Right lobe of liver (tissue), 6 donors: ENCODE measurements at regions not wholly inside any gene's neighbourhood (a gene's known extent, or its start where the extent isn't known, plus 50 kb on each side); places are given as distances from the start of the nearest gene placed in this dataset.

ENCODE experiments used
- ATAC-seq, 4 donors: fragments of 200-7000 bp; cut with Tn5 transposase; one replicate each; pipeline ENCODE4 v1.9.1; 2020; ENCODE audit warnings: mild to moderate bottlenecking in 4 of 4, moderate library complexity in 4 of 4
- DNase-seq, 3 donors: peaks; one replicate each; pipeline ENCODE4 v3.0.0-alpha.2; 2020
- H3K27ac ChIP-seq, 3 donors: fragments of 200-600 bp; one replicate each; pipeline ENCODE4 v1.8.0; 2022
- H3K27me3 ChIP-seq, 2 donors: fragments of 200-600 bp; one replicate each; pipeline ENCODE4 v1.8.0; 2022
- H3K36me3 ChIP-seq, 4 donors: fragments of 200-600 bp; sonication (generic) in 1 of 4; one replicate each; pipeline versions ENCODE4 v1.5.1 to v1.8.0; 2017 to 2022; ENCODE audit warnings: control low read depth in 1 of 4
- H3K4me1 ChIP-seq, 4 donors: fragments of 200-600 bp; sonication (generic) in 1 of 4; one replicate each; pipeline versions ENCODE4 v1.5.1 to v1.8.0; 2017 to 2022; ENCODE audit warnings: control low read depth in 1 of 4
- H3K4me3 ChIP-seq, 3 donors: fragments of 200-600 bp; one replicate each; pipeline ENCODE4 v1.8.0; 2022
- H3K9me3 ChIP-seq, 4 donors: fragments of 200-600 bp; sonication (generic) in 1 of 4; one replicate each; pipeline versions ENCODE4 v1.5.1 to v1.8.0; 2017 to 2022; ENCODE audit warnings: control low read depth in 1 of 4
- POLR2A ChIP-seq: fragments of 450-650 bp; IDR thresholded peaks from one replicate; pipeline ENCODE4 v1.6.1; 2017; ENCODE audit warnings: antibody characterized with exemption, mild to moderate bottlenecking
- WGBS: methylation state at CpG from one replicate; pipeline ENCODE4 v1.1.6; 2018; ENCODE audit warnings: low coverage, low lambda C conversion rate; ENCODE audit not compliant: insufficient coverage; ENCODE audit errors: missing lambda C conversion rate; 5-methylcytosine and 5-hydroxymethylcytosine counted together
- intact Hi-C, 2 donors: fragments of 100-400 bp; cut with DNase I; formaldehyde crosslinking; loops; one replicate each; pipeline versions ENCODE4 v1.11.2 to v1.14.1; 2022
- TF ChIP-seq, protein P1 (sequence below), 4 donors: fragments of 200-600 bp in 3 of 4; fragments of 450-650 bp in 1 of 4; IDR thresholded peaks; one replicate each; pipeline versions ENCODE4 v1.5.1 to v1.8.0; 2016 to 2022; ENCODE audit warnings: antibody characterized with exemption in 4 of 4, mild to moderate bottlenecking in 2 of 4
- donor health status: DM: no; HTN: yes; CAD: no.
- donor health status: DM: no; HTN: no; CAD: no.
- donor health status: DM: no; HTN: no; CAD: no.
- donor health status: DM: no; HTN: yes; CAD: no.
- donor health status: DM: no; HTN: yes; CAD: no.

DNA sequence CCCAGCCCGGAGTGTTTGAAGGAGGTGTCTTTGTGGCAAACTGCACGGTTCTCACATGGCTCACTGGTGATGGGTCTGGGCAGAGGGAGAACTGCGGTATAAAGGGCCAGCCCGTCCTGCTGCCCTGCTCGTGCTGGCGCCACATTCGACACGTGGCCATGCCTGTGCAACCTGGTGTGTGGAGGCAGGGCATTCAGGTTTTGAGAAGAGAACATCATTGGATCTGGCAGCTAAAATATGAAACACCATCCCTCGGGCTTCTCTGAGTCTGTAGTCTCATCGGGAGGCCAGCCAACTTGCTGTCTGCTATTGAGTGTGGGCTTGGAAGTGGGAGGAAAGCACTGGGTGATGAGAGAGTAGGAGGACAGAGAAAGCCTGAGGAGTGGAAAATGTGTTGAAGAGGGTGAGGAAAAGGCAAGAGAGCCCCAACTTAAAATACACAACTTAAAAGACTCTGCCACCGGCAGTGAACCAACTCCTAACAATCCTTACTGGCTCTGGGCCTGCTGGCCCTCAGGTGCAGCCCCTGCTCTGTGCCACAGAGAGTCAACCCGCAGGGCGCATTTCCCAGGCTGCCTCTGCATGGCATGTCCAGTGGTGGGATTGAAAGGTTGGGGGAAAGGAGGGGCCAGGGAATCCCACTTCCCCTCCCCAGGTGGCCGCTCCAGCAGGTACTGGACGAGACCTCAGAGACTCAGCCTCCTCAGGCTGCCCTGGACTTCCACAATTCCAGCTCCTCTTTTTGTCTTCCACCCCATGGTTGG lies 112.7 kb upstream of the DLX2 start:
- peak in 1 of 4 donors; percentile 12 for ATAC-seq
- DNase-seq = no peak
- Histone ChIP-seq H3K36me3 (no peaks in the 10 kb centered on the region), H3K9me3 (no peaks in the 10 kb centered on the region), H3K27me3 (no peaks in the 10 kb centered on the region), H3K27ac (no peak overlapping the region), H3K4me3 (no peak overlapping the region), H3K4me1 (no peaks in the 10 kb centered on the region)
- TF ChIP-seq, protein P1, sequence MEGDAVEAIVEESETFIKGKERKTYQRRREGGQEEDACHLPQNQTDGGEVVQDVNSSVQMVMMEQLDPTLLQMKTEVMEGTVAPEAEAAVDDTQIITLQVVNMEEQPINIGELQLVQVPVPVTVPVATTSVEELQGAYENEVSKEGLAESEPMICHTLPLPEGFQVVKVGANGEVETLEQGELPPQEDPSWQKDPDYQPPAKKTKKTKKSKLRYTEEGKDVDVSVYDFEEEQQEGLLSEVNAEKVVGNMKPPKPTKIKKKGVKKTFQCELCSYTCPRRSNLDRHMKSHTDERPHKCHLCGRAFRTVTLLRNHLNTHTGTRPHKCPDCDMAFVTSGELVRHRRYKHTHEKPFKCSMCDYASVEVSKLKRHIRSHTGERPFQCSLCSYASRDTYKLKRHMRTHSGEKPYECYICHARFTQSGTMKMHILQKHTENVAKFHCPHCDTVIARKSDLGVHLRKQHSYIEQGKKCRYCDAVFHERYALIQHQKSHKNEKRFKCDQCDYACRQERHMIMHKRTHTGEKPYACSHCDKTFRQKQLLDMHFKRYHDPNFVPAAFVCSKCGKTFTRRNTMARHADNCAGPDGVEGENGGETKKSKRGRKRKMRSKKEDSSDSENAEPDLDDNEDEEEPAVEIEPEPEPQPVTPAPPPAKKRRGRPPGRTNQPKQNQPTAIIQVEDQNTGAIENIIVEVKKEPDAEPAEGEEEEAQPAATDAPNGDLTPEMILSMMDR (IDR thresholded peaks at IDR 0.05) = no peak
- TF ChIP-seq POLR2A = no peak
- whole genome bisulfite sequencing = 58% methylated on average over 3 of the region's 15 CpGs
- intact Hi-C loops = no loop called here

DNA sequence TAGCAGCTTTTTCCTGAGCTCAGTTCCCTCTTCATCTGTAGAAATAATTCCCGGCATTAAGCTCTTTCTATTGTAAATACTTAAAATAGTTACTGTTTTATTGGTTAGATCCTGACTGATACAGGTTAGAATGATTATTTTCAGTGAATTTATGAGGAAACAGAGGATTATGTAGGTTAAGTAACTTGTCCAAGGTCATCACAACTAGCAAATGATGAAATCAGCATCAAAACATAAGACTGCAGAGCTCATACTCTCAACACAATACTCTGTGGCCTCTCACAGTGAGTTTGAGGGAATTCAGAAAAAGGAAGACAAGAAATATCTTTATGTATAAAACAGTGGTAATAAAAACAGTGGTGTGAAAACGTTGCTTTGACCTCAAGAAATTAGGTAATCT lies 113.2 kb upstream of the DLX2 start:
- 61% methylated on average over 2 of the region's 2 CpGs for WGBS

DNA sequence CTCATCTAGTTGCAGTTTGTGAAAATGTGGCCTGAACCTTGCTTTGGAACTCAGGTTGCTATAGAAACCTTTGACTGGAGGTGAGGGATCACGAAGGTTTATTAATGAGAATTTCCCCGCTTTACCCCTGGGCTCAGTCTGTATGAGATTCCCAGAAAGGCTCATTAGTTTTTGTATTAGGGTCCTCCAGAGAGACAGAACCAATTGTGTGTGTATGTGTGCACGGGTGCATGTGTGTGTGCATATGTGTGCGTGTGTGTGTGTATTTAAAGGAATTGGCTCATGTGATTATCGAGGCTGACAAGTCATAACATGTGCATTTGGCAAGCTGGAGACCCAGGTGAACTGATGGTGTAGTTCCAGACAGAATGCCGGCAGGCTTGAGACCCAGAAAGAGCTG lies 113.8 kb upstream of the DLX2 start:
- no peak for DNase-seq
- TF ChIP-seq, protein P1 (IDR thresholded peaks at IDR 0.05) = no peak
- TF ChIP-seq POLR2A = no peak
- WGBS = 78% methylated on average over 6 of the region's 6 CpGs
- Histone ChIP-seq H3K9me3 (no peaks in the 10 kb centered on the region), H3K4me3 (no peak overlapping the region), H3K36me3 (no peaks in the 10 kb centered on the region), H3K27me3 (no peaks in the 10 kb centered on the region), H3K4me1 (no peaks in the 10 kb centered on the region), H3K27ac (no peak overlapping the region)
- intact Hi-C loops = no loop called here
- no peak for ATAC-seq

More for the DNA sequence above, 113.2 kb upstream of the DLX2 start:
- intact Hi-C loops = no loop called here
- DNase-seq (no peak), ATAC-seq (no peak)
- H3K27me3 ChIP-seq = no peaks in the 10 kb centered on the region
- H3K27ac ChIP-seq = no peak overlapping the region
- H3K36me3 ChIP-seq = no peaks in the 10 kb centered on the region
- no peaks in the 10 kb centered on the region for H3K4me1 ChIP-seq
- TF ChIP-seq, protein P1 (IDR thresholded peaks at IDR 0.05) = no peak
- TF ChIP-seq POLR2A = no peak
- H3K9me3 ChIP-seq = no peaks in the 10 kb centered on the region
- H3K4me3 ChIP-seq = no peak overlapping the region

DNA sequence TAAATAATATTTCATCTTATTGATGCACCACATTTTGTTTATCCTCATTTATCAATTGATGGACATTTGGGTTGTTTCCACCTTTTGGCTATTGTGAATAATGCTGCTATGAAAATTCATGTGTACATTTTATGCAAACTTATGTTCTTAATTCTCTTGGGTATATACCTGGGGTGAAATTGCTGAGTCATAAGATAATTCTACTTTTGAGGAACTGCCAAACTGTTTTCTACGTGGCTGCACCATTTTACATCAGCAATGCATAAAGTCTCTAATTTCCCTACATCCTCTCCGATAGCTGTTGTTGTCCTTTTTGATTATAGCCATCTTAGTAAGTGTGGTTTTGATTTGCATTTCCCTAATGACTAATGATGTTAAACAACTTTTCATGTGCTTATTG lies 116.5 kb upstream of the DLX2 start:
- H3K4me1 ChIP-seq = no peaks in the 10 kb centered on the region
- no peak overlapping the region for H3K4me3 ChIP-seq
- no peaks in the 10 kb centered on the region for H3K27me3 ChIP-seq
- ATAC-seq = no peak
- intact Hi-C loops = no loop called here
- 53% methylated on average over 2 of the region's 2 CpGs for whole genome bisulfite sequencing
- no peaks in the 10 kb centered on the region for H3K36me3 ChIP-seq
- DNase-seq = no peak
- no peaks in the 10 kb centered on the region for H3K9me3 ChIP-seq
- H3K27ac ChIP-seq = no peak overlapping the region
- TF ChIP-seq POLR2A = no peak
- TF ChIP-seq, protein P1 (IDR thresholded peaks at IDR 0.05) = no peak
